ENCODE measurements at regions not wholly inside any gene's neighbourhood (a gene's known extent, or its start where the extent isn't known, plus 50 kb on each side); places are given as distances from the start of the nearest gene placed in this dataset.

- Histone ChIP-seq H3K4me1 (no peaks in the 10 kb centered on the region), H3K36me3 (no peaks in the 10 kb centered on the region), H3K9me3 (no peaks in the 10 kb centered on the region), H3K4me3 (no peak overlapping the region), H3K27ac (no peak overlapping the region), H3K27me3 (no peaks in the 10 kb centered on the region)
- intact Hi-C loops (cut with DNase I; ENCODE audit: low total_unique reads) = no loop called here
- no peak for TF ChIP-seq CTCF (IDR thresholded peaks at IDR 0.05)
- DNase-seq = no peak
These were observed 281.3 kb downstream of the EPM2A start for GRCh38 chr6:145454006-145454405.

- Histone ChIP-seq H3K27ac (no peak overlapping the region), H3K36me3 (no peaks in the 10 kb centered on the region), H3K9me3 (no peaks in the 10 kb centered on the region), H3K4me3 (no peak overlapping the region), H3K27me3 (no peaks in the 10 kb centered on the region), H3K4me1 (no peaks in the 10 kb centered on the region)
- intact Hi-C loops (cut with DNase I; ENCODE audit: low total_unique reads) = no loop called here
- no peak for DNase-seq
- TF ChIP-seq CTCF (IDR thresholded peaks at IDR 0.05) = no peak
These were observed 277.8 kb downstream of the EPM2A start for GRCh38 chr6:145457556-145457955.

GRCh38 chr6:145468534-145468933, 266.8 kb downstream of the EPM2A start:
- intact Hi-C loops (cut with DNase I; ENCODE audit: low total_unique reads) = no loop called here
- no peak overlapping the region for H3K27ac ChIP-seq
- H3K4me3 ChIP-seq = no peak overlapping the region
- no peaks in the 10 kb centered on the region for H3K4me1 ChIP-seq
- no peaks in the 10 kb centered on the region for H3K27me3 ChIP-seq
- H3K36me3 ChIP-seq = no peaks in the 10 kb centered on the region
- peaks cover 0 to 8% (median 6%) of the 10 kb centered on the region in 3 donors for H3K9me3 ChIP-seq
- DNase-seq = no peak
- TF ChIP-seq CTCF (IDR thresholded peaks at IDR 0.05) = no peak

- H3K27me3 ChIP-seq = no peaks in the 10 kb centered on the region
- no peaks in the 10 kb centered on the region for H3K4me1 ChIP-seq
- H3K36me3 ChIP-seq = no peaks in the 10 kb centered on the region
- intact Hi-C loops (cut with DNase I; ENCODE audit: low total_unique reads) = no loop called here
- no peak for DNase-seq
- H3K9me3 ChIP-seq = peaks cover 0 to 9% (median 8%) of the 10 kb centered on the region in 3 donors
- no peak for TF ChIP-seq CTCF (IDR thresholded peaks at IDR 0.05)
- no peak overlapping the region for H3K4me3 ChIP-seq
- H3K27ac ChIP-seq = no peak overlapping the region
These were observed 266.3 kb downstream of the EPM2A start for GRCh38 chr6:145469021-145469420.

- intact Hi-C loops (cut with DNase I; ENCODE audit: low total_unique reads) = no loop called here
- Histone ChIP-seq H3K36me3 (no peaks in the 10 kb centered on the region), H3K4me1 (no peaks in the 10 kb centered on the region), H3K27ac (no peak overlapping the region), H3K9me3 (peaks cover 0 to 31% (median 30%) of the 10 kb centered on the region in 3 donors), H3K27me3 (no peaks in the 10 kb centered on the region), H3K4me3 (no peak overlapping the region)
- DNase-seq = no peak
- no peak for TF ChIP-seq CTCF (IDR thresholded peaks at IDR 0.05)
These were observed 259.4 kb downstream of the EPM2A start for GRCh38 chr6:145475794-145476396.

- no peaks in the 10 kb centered on the region for H3K36me3 ChIP-seq
- no peak for TF ChIP-seq CTCF (IDR thresholded peaks at IDR 0.05)
- H3K4me1 ChIP-seq = no peaks in the 10 kb centered on the region
- intact Hi-C loops (cut with DNase I; ENCODE audit: low total_unique reads) = no loop called here
- no peak overlapping the region for H3K27ac ChIP-seq
- H3K27me3 ChIP-seq = no peaks in the 10 kb centered on the region
- H3K9me3 ChIP-seq = peaks cover 0 to 25% (median 15%) of the 10 kb centered on the region in 3 donors
- H3K4me3 ChIP-seq = no peak overlapping the region
- no peak for DNase-seq
These were observed 255.3 kb downstream of the EPM2A start for GRCh38 chr6:145480024-145480423.

Measured in tibial artery (tissue), 4 donors.